T-helper 1 cell treated with Interleukin-12 subunit alpha and Interleukin-12 subunit beta and Interleukin-4 antibody, amounts not matched to agents 30 μg/mL and 1 μg/mL, for 36 hours (primary cell): ENCODE measurements at regions not wholly inside any gene's neighbourhood (a gene's known extent, or its start where the extent isn't known, plus 50 kb on each side); places are given as distances from the start of the nearest gene placed in this dataset.

Experiments
- H3K27ac Mint-ChIP-seq: one replicate; pipeline ENCODE4 v1.8.0; 2021; ENCODE audit warnings: mild to moderate bottlenecking, mixed read lengths
- H3K27me3 Mint-ChIP-seq: one replicate; pipeline ENCODE4 v1.8.0; 2021; ENCODE audit warnings: low read depth, mixed read lengths
- H3K36me3 Mint-ChIP-seq: one replicate; pipeline ENCODE4 v1.8.0; 2021; ENCODE audit warnings: low read depth, mixed read lengths
- H3K4me1 Mint-ChIP-seq: one replicate; pipeline ENCODE4 v1.8.0; 2021; ENCODE audit warnings: low read depth, mixed read lengths
- H3K4me3 Mint-ChIP-seq: one replicate; pipeline ENCODE4 v1.8.0; 2021; ENCODE audit warnings: mild to moderate bottlenecking, moderate library complexity, mixed read lengths
- H3K9me3 Mint-ChIP-seq: one replicate; pipeline ENCODE4 v1.8.0; 2021; ENCODE audit warnings: mixed read lengths

GRCh38 chr2:100766256-100766655, 53.7 kb upstream of the NPAS2 start:
- Mint-ChIP-seq H3K36me3 (no peaks in the 10 kb centered on the region), H3K27ac (no peak overlapping the region), H3K27me3 (peaks cover 3% of the 10 kb centered on the region), H3K4me1 (no peaks in the 10 kb centered on the region), H3K4me3 (no peak overlapping the region), H3K9me3 (no peaks in the 10 kb centered on the region)

DNA sequence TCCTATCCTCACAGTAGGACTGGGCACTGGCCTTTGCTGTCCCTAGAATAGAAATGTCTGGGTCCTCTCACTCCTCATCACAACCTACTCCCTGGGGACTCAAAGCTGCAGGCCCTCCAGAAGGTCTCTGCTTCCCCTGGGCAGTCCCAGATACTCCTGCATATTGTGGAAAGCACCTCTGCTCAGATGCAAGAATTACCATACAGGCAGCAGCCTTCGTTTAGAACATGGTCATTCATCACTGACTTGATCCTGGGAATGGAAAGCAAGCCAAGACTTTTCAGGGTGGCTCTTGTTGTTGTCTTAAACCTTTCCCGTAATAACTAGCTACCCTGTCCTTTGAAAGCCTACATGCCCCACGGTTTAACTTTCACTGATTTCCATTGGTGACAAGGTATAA, 53.1 kb upstream of the NPAS2 start:
- Mint-ChIP-seq H3K27ac (no peak overlapping the region), H3K27me3 (peaks cover 3% of the 10 kb centered on the region), H3K4me3 (no peak overlapping the region), H3K9me3 (no peaks in the 10 kb centered on the region), H3K36me3 (no peaks in the 10 kb centered on the region), H3K4me1 (no peaks in the 10 kb centered on the region)

- H3K27ac Mint-ChIP-seq = no peak overlapping the region
- H3K4me1 Mint-ChIP-seq = no peaks in the 10 kb centered on the region
- H3K36me3 Mint-ChIP-seq = no peaks in the 10 kb centered on the region
- H3K4me3 Mint-ChIP-seq = no peak overlapping the region
- H3K9me3 Mint-ChIP-seq = no peaks in the 10 kb centered on the region
- H3K27me3 Mint-ChIP-seq = peaks cover 3% of the 10 kb centered on the region
Measured at GRCh38 chr2:100767224-100767653, 52.7 kb upstream of the NPAS2 start.

- no peaks in the 10 kb centered on the region for H3K4me1 Mint-ChIP-seq
- H3K9me3 Mint-ChIP-seq = no peaks in the 10 kb centered on the region
- peaks cover 3% of the 10 kb centered on the region for H3K27me3 Mint-ChIP-seq
- no peaks in the 10 kb centered on the region for H3K36me3 Mint-ChIP-seq
- no peak overlapping the region for H3K27ac Mint-ChIP-seq
- H3K4me3 Mint-ChIP-seq = no peak overlapping the region
Measured at GRCh38 chr2:100767810-100768806, 51.8 kb upstream of the NPAS2 start.
